Omental fat pad (tissue), 3 donors: ENCODE measurements at regions not wholly inside any gene's neighbourhood (a gene's known extent, or its start where the extent isn't known, plus 50 kb on each side); places are given as distances from the start of the nearest gene placed in this dataset.

Source experiments
- ATAC-seq: fragments of 150-250 bp; one replicate; pipeline ENCODE4 v1.9.1; 2016; ENCODE audit warnings: mild to moderate bottlenecking, moderate library complexity; ENCODE audit not compliant: low FRiP score
- DNase-seq: peaks from one replicate; pipeline ENCODE4 v3.0.0-alpha.2; 2019; ENCODE audit warnings: low spot score
- CTCF ChIP-seq, 3 donors: fragments of 450-650 bp; IDR thresholded peaks; one replicate each; pipeline ENCODE4 v1.5.1; 2016 to 2017; ENCODE audit warnings: antibody characterized with exemption in 3 of 3, mild to moderate bottlenecking in 3 of 3, moderate library complexity in 2 of 3

- no peak for DNase-seq
These were observed 361.4 kb downstream of the LNPK start for GRCh38 chr2:175640655-175641054.

GRCh38 chr2:175633227-175633626, 368.8 kb downstream of the LNPK start:
- no peak for DNase-seq
- no peak for ATAC-seq
- TF ChIP-seq CTCF (IDR thresholded peaks at IDR 0.05) = no peak

More at GRCh38 chr2:175640655-175641054, 361.4 kb downstream of the LNPK start:
- TF ChIP-seq CTCF (IDR thresholded peaks at IDR 0.05) = no peak
- no peak for ATAC-seq

- TF ChIP-seq CTCF (IDR thresholded peaks at IDR 0.05) = no peak
- ATAC-seq = no peak
- no peak for DNase-seq
These were observed 370.8 kb downstream of the LNPK start for GRCh38 chr2:175631245-175631623.

- no peak for TF ChIP-seq CTCF (IDR thresholded peaks at IDR 0.05)
- ATAC-seq = no peak
- no peak for DNase-seq
These were observed 371.5 kb downstream of the LNPK start for GRCh38 chr2:175630280-175631244.

- ATAC-seq = no peak
- no peak for DNase-seq
- no peak for TF ChIP-seq CTCF (IDR thresholded peaks at IDR 0.05)
These were observed 373.8 kb downstream of the LNPK start for GRCh38 chr2:175628243-175628642.

- TF ChIP-seq CTCF (IDR thresholded peaks at IDR 0.05) = no peak
- ATAC-seq (no peak), DNase-seq (no peak)
These were observed 374.7 kb downstream of the LNPK start for GRCh38 chr2:175627405-175627804.

GRCh38 chr2:175626796-175627195, 375.3 kb downstream of the LNPK start:
- no peak for TF ChIP-seq CTCF (IDR thresholded peaks at IDR 0.05)

More at GRCh38 chr2:175626796-175627195, 375.3 kb downstream of the LNPK start:
- DNase-seq (no peak), ATAC-seq (no peak)
